ENCODE measurements at regions not wholly inside any gene's neighbourhood (a gene's known extent, or its start where the extent isn't known, plus 50 kb on each side); places are given as distances from the start of the nearest gene placed in this dataset.

DNA sequence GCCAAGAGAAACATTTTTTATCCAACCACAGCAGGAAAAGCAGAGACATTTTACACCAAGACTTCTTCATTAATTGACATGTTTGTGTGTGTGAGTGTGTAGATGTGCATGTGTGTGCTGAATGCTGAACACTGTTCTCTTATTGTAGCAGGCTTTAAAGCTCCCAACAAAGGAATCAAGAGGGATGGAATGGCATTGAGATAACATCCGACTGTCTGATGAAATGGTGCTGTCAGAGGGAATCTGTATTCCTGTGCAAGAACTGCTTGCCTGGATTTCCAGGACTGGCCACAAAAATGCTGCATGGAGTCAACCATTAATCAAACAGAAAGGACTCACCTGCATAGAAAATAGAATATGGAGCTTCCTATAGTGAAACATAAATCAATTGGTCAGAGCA, 354.0 kb downstream of the UQCRFS1 start:
- TF ChIP-seq CTCF (IDR thresholded peaks at IDR 0.05) (no peak), POLR2A (IDR thresholded peaks at IDR 0.05) (no peak)
